ENCODE measurements at regions not wholly inside any gene's neighbourhood (a gene's known extent, or its start where the extent isn't known, plus 50 kb on each side); places are given as distances from the start of the nearest gene placed in this dataset.

- Histone ChIP-seq H3K4me3 (ENCODE audit: low read depth, low read length) (no peak overlapping the region), H3K36me3 (no peaks in the 10 kb centered on the region), H3K4me1 (peaks cover 10% of the 10 kb centered on the region), H3K27me3 (no peaks in the 10 kb centered on the region), H3K9me3 (no peaks in the 10 kb centered on the region)
- no peak for DNase-seq
- TF ChIP-seq CTCF (IDR thresholded peaks at IDR 0.05; ENCODE audit: low read depth, low read length): no peak
These were observed 161.2 kb upstream of the CHD1 start for GRCh38 chr5:99089822-99090549.

- Histone ChIP-seq H3K9me3 (no peaks in the 10 kb centered on the region), H3K4me1 (peaks cover under 1% of the 10 kb centered on the region; the same call in 1 of the 2 replicates), H3K27me3 (no peaks in the 10 kb centered on the region), H3K36me3 (no peaks in the 10 kb centered on the region), H3K4me3 (ENCODE audit: low read depth, low read length) (no peak overlapping the region)
- TF ChIP-seq CTCF (IDR thresholded peaks at IDR 0.05; ENCODE audit: low read depth, low read length): no peak
- no peak for DNase-seq
These were observed 159.5 kb upstream of the CHD1 start for GRCh38 chr5:99088309-99088708.

GRCh38 chr5:99083197-99083596 lies 154.4 kb upstream of the CHD1 start:
- Histone ChIP-seq H3K4me3 (ENCODE audit: low read depth, low read length) (no peak overlapping the region), H3K4me1 (no peaks in the 10 kb centered on the region), H3K36me3 (no peaks in the 10 kb centered on the region), H3K27me3 (no peaks in the 10 kb centered on the region), H3K9me3 (no peaks in the 10 kb centered on the region)
- DNase-seq: no peak
- TF ChIP-seq CTCF (IDR thresholded peaks at IDR 0.05; ENCODE audit: low read depth, low read length): no peak

GRCh38 chr5:99081711-99082110 lies 152.9 kb upstream of the CHD1 start:
- no peaks in the 10 kb centered on the region for H3K36me3 ChIP-seq
- H3K9me3 ChIP-seq: no peaks in the 10 kb centered on the region
- H3K4me3 ChIP-seq (ENCODE audit: low read depth, low read length): no peak overlapping the region
- H3K4me1 ChIP-seq: no peaks in the 10 kb centered on the region
- H3K27me3 ChIP-seq: no peaks in the 10 kb centered on the region
- DNase-seq: no peak
- no peak for TF ChIP-seq CTCF (IDR thresholded peaks at IDR 0.05; ENCODE audit: low read depth, low read length)

- Histone ChIP-seq H3K4me3 (ENCODE audit: low read depth, low read length) (no peak overlapping the region), H3K36me3 (no peaks in the 10 kb centered on the region), H3K4me1 (no peaks in the 10 kb centered on the region), H3K9me3 (no peaks in the 10 kb centered on the region), H3K27me3 (no peaks in the 10 kb centered on the region)
- DNase-seq: no peak
- no peak for TF ChIP-seq CTCF (IDR thresholded peaks at IDR 0.05; ENCODE audit: low read depth, low read length)
These were observed 148.2 kb upstream of the CHD1 start for GRCh38 chr5:99076723-99077640.

GRCh38 chr5:99072846-99073245 lies 144.0 kb upstream of the CHD1 start:
- no peaks in the 10 kb centered on the region for H3K9me3 ChIP-seq
- H3K4me1 ChIP-seq: peaks cover 3% of the 10 kb centered on the region; the same call in 1 of the 2 replicates
- H3K36me3 ChIP-seq: no peaks in the 10 kb centered on the region
- no peak for DNase-seq
- H3K27me3 ChIP-seq: no peaks in the 10 kb centered on the region
- no peak for TF ChIP-seq CTCF (IDR thresholded peaks at IDR 0.05; ENCODE audit: low read depth, low read length)
- H3K4me3 ChIP-seq (ENCODE audit: low read depth, low read length): no peak overlapping the region
